Stimulated activated CD4-positive, alpha-beta T cell treated with anti-CD3 and anti-CD28 coated beads, Interleukin-1b, Interleukin-23, amount 100 ng/mL, for 1 hour (primary cell): ENCODE measurements at regions not wholly inside any gene's neighbourhood (a gene's known extent, or its start where the extent isn't known, plus 50 kb on each side); places are given as distances from the start of the nearest gene placed in this dataset.
"Not testable (repeated sequence)": the region's sequence is repeated elsewhere in the genome, so short reads cannot be mapped to it uniquely, and the experiment has no call there.

Experiments used
- DNase-seq, 2 donors: peaks; one replicate each; pipeline ENCODE4 v3.0.0-alpha.2; 2020; ENCODE audit warnings: low read depth in 2 of 2

DNA sequence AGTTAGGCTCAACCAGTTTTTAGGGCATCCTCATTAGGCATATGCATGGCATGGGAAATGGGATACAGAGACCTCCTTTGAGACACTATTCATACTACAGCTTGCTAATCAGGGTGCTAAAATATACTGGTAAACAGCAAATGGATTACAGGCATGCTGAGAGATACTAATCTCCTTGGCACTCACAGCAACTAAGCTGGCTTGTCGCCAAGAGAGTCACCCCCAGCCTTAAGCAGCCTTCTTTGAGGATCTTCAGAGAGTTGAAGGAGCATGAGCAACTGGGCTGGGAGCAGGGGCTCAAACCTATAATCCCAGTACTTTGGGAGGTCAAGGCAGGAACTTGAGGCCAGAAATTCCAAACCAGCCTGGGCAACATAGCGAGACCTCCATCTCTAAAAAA, 120.1 kb upstream of the NR5A2 start:
- DNase-seq: no peak

- DNase-seq: no peak
Observed at GRCh38 chr1:199909137-199909536, 118.4 kb upstream of the NR5A2 start.

DNA sequence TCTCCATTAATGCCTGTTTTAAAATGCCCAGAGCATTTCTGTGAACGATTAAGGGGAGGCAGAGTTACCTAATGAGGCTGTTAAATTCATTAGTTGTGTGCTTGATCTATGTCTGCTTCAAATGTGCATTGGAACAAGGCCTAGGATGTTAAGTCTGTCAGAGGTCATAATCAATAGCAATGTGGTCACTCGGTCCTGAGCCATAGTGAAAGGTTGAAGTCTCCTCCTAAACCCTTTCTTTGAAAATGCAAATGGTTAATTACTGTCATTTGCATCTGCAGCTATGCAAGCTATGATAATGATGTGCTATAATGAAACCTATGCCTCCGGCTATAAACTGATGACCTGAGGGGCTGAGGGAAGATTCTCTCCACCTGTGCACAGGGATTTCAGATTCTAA, 114.2 kb upstream of the NR5A2 start:
- DNase-seq: no peak

- DNase-seq: no peak
Observed at GRCh38 chr1:199914546-199914945, 113.0 kb upstream of the NR5A2 start.

GRCh38 chr1:199918196-199918769, 109.2 kb upstream of the NR5A2 start:
- no peak for DNase-seq

DNA sequence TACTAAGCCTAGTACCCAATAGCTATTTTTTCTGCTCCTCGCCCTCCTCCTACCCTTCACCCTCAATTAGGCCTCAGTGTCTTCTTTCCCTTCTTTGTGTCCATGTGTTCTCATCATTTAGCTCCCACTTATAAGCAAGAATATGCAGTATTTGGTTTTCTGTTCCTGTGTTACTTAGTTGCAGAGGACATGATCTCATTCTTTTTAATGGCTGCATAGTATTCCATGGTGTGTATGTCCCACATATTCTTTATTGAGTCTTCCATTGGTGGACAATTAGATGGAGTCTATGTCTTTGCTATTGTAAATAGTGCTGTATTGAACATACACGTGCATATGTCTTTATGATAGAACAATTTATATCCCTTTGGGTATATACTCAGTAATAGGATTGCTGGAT, 106.9 kb upstream of the NR5A2 start:
- no peak for DNase-seq

DNA sequence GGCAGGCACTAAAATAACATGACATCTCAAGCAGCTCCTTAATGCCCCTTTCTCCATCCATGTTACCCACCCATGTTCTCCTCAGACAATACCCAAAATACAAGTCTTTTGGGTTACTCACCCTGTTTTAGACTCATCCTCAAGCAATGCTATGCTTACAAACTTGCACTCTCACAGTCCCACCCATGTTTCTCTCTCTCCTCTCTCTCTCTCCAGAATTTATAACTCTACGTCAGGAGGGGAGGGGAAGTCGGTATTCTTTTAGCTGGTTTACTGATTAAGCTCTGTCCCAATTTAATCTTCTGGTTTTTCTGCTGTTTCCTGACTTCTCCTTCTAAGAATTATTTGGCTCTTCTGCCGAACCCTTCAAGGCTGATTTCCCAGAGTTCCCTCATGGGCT, 98.0 kb upstream of the NR5A2 start:
- DNase-seq: no peak

- not testable (repeated sequence) for DNase-seq
Observed at GRCh38 chr1:199930067-199930466, 97.4 kb upstream of the NR5A2 start.

DNA sequence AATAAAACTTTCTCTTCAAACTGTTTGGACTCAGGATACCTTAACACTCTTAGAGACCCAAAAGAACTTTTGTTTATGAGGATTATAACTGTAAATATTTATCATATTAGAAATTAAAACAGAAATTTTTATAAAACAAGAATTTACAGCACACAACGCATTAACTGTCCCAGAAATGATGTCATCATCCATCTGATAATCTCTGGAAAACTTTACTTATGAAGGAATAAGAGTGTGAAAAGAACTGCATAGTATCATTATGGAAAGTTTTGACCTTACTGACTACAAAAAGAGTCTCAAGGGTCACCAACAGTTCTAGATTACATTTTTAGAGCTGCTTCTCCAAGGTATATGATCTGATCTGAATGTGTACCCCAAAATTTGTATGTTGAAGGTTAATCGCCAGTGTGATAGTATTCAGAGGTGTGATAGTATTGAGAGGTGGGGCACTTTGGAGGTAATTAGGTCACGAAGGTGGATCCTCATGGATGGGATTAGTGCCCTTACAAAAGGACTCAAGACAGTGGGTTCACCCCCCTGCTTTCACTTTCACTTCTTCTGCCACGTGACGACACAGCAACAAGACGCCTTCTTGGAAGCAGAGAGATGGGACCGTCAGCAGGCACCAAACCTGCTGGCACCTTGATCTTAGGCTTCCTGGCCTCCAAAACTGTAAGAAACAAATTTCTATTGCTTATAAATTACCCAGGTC, 95.7 kb upstream of the NR5A2 start:
- no peak for DNase-seq

DNA sequence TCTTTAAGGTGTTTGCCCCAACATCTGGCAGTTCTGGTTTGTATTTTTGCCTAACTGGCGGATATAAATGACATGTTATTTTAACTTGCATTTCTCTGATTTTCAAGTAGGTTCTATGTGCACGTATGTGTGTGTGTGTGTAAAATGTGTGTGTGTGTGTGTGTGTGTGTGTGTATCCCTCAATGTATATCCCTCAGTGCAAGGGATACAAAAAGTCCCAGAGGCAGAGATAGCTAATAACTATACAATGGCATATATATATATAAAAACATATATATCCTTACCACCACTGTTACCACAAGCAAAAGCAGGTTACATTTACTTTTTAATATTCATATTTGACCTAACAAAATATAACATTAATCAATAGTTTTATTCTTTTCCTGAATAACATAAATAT, 95.0 kb upstream of the NR5A2 start:
- no peak for DNase-seq

- DNase-seq: no peak
Observed at GRCh38 chr1:199936441-199936840, 91.1 kb upstream of the NR5A2 start.

GRCh38 chr1:199937161-199937560, 90.3 kb upstream of the NR5A2 start:
- DNase-seq: no peak

GRCh38 chr1:199937661-199938060, 89.8 kb upstream of the NR5A2 start:
- no peak for DNase-seq

DNA sequence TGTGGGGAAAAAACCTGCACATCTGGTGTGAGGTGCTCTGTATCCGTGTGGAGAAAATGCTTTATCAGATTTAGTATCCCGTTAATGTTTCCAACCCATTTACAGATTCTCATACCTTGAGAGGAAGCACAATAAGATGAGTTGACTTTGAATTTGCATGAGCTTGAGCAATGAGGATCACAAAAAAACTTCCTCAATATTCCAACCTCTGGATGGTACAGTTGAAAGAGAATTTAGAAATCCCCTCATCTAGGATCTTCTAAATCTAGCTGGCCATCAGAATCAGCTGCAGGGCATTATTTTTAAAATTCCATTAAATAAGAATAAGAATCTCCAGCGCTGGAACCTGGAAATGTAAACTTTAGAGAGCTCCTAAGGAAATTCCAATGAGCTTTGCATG, 82.5 kb upstream of the NR5A2 start:
- DNase-seq: no peak

DNA sequence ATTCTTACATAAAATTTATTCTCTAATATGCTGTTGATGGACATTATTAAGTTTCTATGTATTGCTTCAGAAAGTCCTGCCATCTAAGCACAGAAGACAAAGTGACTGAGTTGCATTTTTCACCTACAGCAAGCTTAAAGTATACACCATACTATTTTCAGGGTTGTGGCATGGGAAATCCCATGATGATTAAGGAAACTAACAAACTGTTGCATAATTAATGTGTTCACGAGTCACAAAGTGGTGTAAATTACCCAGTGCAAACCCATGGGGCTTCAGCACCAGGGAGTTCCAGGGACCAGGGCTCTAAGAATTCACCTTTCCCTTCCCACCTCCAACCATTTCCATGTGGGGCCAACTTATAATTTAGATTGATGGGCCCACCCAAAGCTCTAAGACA, 81.9 kb upstream of the NR5A2 start:
- DNase-seq: no peak

DNA sequence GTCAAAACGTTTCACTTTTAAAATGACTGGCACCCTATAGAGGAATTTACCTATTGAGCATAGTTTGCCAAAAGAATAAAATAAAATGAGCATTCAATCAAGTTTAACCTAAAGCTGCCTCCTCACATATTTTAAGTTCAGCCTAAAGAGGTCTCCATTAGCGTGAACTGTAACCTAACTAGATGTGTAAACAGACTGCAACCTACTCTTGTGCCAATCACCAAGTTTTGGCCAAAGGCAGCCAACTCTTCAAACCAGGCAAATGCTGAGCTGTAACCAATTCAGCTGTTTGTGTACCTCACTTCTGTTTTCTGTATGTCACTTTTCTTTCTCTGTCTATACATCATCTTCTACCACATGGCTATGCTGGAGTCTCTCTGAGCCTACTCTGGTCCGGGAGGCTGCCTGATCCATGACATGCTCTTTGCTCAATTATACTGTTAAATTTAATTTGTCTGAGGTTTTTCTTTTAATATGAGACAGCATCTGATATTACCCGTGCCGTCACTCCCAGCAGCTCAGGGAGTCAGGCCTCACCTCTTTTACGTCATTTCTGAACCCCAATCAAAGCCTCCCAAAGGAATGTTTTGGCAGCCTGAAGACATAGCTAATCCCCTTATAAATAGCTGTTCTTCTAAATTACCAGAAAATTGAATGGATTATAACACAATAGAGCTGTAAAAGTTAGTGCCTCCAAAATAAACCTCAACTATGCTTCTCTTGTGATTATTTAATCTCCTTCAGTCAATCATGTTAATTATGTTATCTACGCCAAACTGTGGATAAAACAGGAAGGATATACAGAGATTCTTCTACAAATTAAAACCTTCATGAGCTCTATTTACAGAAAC, 81.0 kb upstream of the NR5A2 start:
- no peak for DNase-seq

DNA sequence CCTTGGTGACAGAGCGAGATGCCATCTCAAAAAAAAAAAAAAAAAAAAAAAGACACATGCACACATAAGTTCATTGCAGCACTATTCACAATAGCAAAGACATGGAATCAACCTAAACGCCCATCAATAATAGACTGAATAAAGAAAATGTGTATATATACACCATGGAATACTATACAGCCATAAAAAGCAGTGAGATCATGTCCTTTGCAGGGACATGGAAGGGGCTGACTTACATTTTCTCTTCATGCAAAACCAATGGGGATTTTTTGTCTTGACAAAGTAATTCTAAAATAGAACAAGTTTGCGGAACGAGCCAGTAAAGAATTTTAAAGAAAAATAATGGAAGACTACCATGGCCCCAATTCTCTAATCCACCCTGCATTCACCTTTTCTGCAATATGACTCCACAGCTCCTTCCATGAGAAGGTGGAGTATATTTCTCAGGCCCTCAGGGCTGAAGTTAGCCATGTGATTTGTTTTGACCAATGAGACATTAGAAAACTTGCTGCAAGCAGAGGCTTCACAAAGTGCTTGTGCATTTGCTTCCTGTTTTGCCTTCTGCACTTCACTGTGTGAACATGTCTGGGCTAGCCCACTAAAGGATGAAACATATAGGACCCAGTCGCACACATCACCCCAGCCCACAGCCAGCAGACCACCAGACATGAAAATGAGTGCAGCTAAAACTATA, 78.8 kb upstream of the NR5A2 start:
- DNase-seq: no peak

DNA sequence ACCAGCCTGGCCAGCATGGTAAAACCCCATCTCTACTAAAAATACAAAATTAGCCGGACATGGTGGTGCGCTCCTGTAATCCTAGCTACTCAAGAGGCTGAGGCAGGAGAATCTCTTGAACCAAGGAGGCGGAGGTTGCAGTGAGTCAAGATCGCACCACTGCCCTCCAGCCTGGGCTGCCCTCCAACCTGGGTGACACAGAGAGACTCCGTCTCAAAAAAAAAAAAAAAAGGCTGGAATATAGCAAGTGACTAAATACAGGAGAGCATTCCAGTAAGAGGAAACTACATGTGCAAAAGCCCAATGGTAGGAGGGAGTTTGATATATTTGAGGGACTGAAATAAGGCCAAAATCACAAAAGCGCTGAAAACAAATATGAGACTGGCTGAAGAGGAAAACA, 76.5 kb upstream of the NR5A2 start:
- not testable (repeated sequence) for DNase-seq

GRCh38 chr1:199953651-199954050, 73.9 kb upstream of the NR5A2 start:
- no peak for DNase-seq

GRCh38 chr1:199954699-199955098, 72.8 kb upstream of the NR5A2 start:
- DNase-seq: no peak

DNA sequence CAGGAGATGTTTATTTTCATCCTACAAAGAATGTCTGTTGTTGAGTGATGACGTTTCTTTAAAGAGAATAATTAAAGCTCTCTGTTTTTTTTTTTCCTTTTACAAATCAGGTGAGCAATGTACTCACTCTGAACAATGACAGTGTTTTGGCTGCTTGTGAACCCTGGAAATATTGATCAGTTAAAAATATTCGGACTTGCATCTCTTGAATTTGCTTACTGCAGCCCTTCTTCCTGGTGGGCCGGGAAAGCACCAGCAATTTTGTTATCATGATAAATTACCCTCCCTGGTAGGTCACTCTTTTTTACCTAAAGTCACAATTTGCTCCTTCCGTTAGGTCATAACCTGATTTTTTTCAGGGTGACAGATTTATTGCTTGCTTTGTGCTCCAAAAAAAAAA, 72.3 kb upstream of the NR5A2 start:
- DNase-seq: no peak

DNA sequence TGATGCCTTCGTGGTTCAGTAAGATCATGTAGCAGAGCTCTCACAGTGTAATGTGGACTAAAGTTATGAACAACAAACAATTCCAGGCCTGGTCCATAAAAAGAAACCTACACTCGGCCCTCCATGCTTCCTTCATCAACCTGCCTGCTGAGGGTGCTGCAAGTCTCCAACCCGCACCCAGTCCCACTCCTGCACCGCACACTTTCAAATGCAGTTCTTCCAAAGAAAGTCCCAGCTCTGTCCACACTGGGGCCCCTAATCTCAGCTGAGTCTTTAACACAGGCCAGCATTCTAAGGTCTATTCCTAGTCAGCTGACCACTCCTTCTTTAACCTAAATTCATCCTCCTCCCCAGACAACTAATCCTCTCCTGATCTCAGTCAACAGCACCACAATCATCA, 71.5 kb upstream of the NR5A2 start:
- DNase-seq: no peak
